Small intestine (tissue), 7 donors: ENCODE measurements at regions not wholly inside any gene's neighbourhood (a gene's known extent, or its start where the extent isn't known, plus 50 kb on each side); places are given as distances from the start of the nearest gene placed in this dataset.

ENCODE experiments used
- DNase-seq, 2 donors: peaks; one replicate each; pipeline versions ENCODE4 v3.0.0 to v3.0.0-alpha.2; 2013
- FAIRE-seq: peaks from 2 replicates; lab custom pipeline; 2012; peaks lifted over from hg19 to GRCh38; lab: Jason Lieb, UNC
- H3K27ac ChIP-seq, 3 donors: one replicate each; pipeline ENCODE4 v1.5.1; 2013; ENCODE audit warnings: low read length in 2 of 3, mild to moderate bottlenecking in 2 of 3, control low read depth in 1 of 3, inconsistent platforms in 1 of 3, low read depth in 1 of 3, moderate library complexity in 1 of 3
- H3K27me3 ChIP-seq, 3 donors: one replicate each; pipeline ENCODE4 v1.6.1; 2013; ENCODE audit warnings: low read length in 3 of 3, inconsistent platforms in 1 of 3; ENCODE audit not compliant: control insufficient read depth in 3 of 3, insufficient read depth in 3 of 3
- H3K36me3 ChIP-seq, 3 donors: one replicate each; pipeline ENCODE4 v1.6.1; 2013; ENCODE audit warnings: low read length in 3 of 3, inconsistent platforms in 1 of 3, low read depth in 1 of 3, mild to moderate bottlenecking in 1 of 3, moderate library complexity in 1 of 3; ENCODE audit not compliant: control insufficient read depth in 3 of 3, insufficient read depth in 2 of 3
- H3K4me1 ChIP-seq, 3 donors: one replicate each; pipeline ENCODE4 v1.6.1; 2013; ENCODE audit warnings: low read length in 2 of 3, inconsistent platforms in 1 of 3, low read depth in 1 of 3, mild to moderate bottlenecking in 1 of 3, moderate library complexity in 1 of 3; ENCODE audit not compliant: control insufficient read depth in 3 of 3, insufficient read depth in 2 of 3
- H3K4me3 ChIP-seq, 3 donors: one replicate each; pipeline ENCODE4 v1.5.1; 2013; ENCODE audit warnings: low read length in 3 of 3, control low read depth in 1 of 3, inconsistent platforms in 1 of 3, low read depth in 1 of 3, mild to moderate bottlenecking in 1 of 3, moderate library complexity in 1 of 3
- H3K9me3 ChIP-seq, 2 donors: one replicate each; pipeline ENCODE4 v1.6.1; 2013; ENCODE audit warnings: low read depth in 1 of 2, low read length in 1 of 2; ENCODE audit not compliant: control insufficient read depth in 2 of 2, insufficient read depth in 1 of 2
- WGBS, 3 donors: extraction: QIAGEN DNeasy Blood & Tissue Kit; methylation state at CpG; one replicate each; pipeline ENCODE4 v1.1.7; 2013; 5-methylcytosine and 5-hydroxymethylcytosine counted together
- donor health status: healthy with polysubstance abuse.
- donor health status: control.
- donor health status: control.
- donor health status: Bipolar disorder and iron deficiency.
- donor health status: healthy.

- H3K27ac ChIP-seq: no peak overlapping the region
- no peaks in the 10 kb centered on the region for H3K27me3 ChIP-seq
- no peak for FAIRE-seq
- H3K9me3 ChIP-seq: no peaks in the 10 kb centered on the region
- no peak for DNase-seq
- H3K4me1 ChIP-seq: no peaks in the 10 kb centered on the region
- no peak overlapping the region for H3K4me3 ChIP-seq
- H3K36me3 ChIP-seq: no peaks in the 10 kb centered on the region
Measured at GRCh38 chr2:7111626-7112025, 194.4 kb downstream of the RNF144A start.

- WGBS, 3 donors: 54 to 81% (median 80%) methylated on average over 2 of the region's 2 CpGs
- H3K36me3 ChIP-seq: no peaks in the 10 kb centered on the region
- no peaks in the 10 kb centered on the region for H3K4me1 ChIP-seq
- no peaks in the 10 kb centered on the region for H3K27me3 ChIP-seq
- H3K27ac ChIP-seq: no peak overlapping the region
- DNase-seq: no peak
- H3K9me3 ChIP-seq: no peaks in the 10 kb centered on the region
- H3K4me3 ChIP-seq: no peak overlapping the region
- no peak for FAIRE-seq
Measured at GRCh38 chr2:7115364-7115763, 198.2 kb downstream of the RNF144A start.

GRCh38 chr2:7115906-7116305 is 198.7 kb downstream of the RNF144A start:
- Histone ChIP-seq H3K4me3 (no peak overlapping the region), H3K9me3 (no peaks in the 10 kb centered on the region), H3K27me3 (no peaks in the 10 kb centered on the region), H3K4me1 (no peaks in the 10 kb centered on the region), H3K36me3 (no peaks in the 10 kb centered on the region), H3K27ac (no peak overlapping the region)
- WGBS, 3 donors: 86 to 88% (median 87%) methylated on average over 4 of the region's 4 CpGs
- FAIRE-seq (no peak), DNase-seq (no peak)

- no peak for FAIRE-seq
- WGBS, 3 donors: 80 to 91% (median 88%) methylated on average over 2 of the region's 2 CpGs
- H3K27me3 ChIP-seq: no peaks in the 10 kb centered on the region
- no peak overlapping the region for H3K27ac ChIP-seq
- H3K4me1 ChIP-seq: no peaks in the 10 kb centered on the region
- no peaks in the 10 kb centered on the region for H3K36me3 ChIP-seq
- no peak for DNase-seq
- no peaks in the 10 kb centered on the region for H3K9me3 ChIP-seq
- H3K4me3 ChIP-seq: no peak overlapping the region
Measured at GRCh38 chr2:7116511-7116910, 199.3 kb downstream of the RNF144A start.

- DNase-seq (no peak), FAIRE-seq (no peak)
- Histone ChIP-seq H3K27me3 (no peaks in the 10 kb centered on the region), H3K4me1 (no peaks in the 10 kb centered on the region), H3K4me3 (no peak overlapping the region), H3K36me3 (no peaks in the 10 kb centered on the region), H3K27ac (no peak overlapping the region), H3K9me3 (no peaks in the 10 kb centered on the region)
- 88 to 89% (median 88%) methylated on average over 8 of the region's 8 CpGs for WGBS, 3 donors
Measured at GRCh38 chr2:7117076-7117475, 199.9 kb downstream of the RNF144A start.

GRCh38 chr2:7118606-7119131 is 201.5 kb downstream of the RNF144A start:
- H3K9me3 ChIP-seq: no peaks in the 10 kb centered on the region
- H3K36me3 ChIP-seq: no peaks in the 10 kb centered on the region
- FAIRE-seq: no peak
- no peak overlapping the region for H3K4me3 ChIP-seq
- WGBS, 3 donors: 80 to 95% (median 84%) methylated on average over 5 of the region's 5 CpGs
- no peak overlapping the region for H3K27ac ChIP-seq
- no peaks in the 10 kb centered on the region for H3K4me1 ChIP-seq
- no peaks in the 10 kb centered on the region for H3K27me3 ChIP-seq
- no peak for DNase-seq

- WGBS, 3 donors: 62 to 69% (median 63%) methylated on average over 8 of the region's 8 CpGs
- H3K4me3 ChIP-seq: no peak overlapping the region
- DNase-seq: peak in 1 of 2 donors; percentile 24
Measured at GRCh38 chr2:7119132-7119835, 202.1 kb downstream of the RNF144A start.

GRCh38 chr2:7121851-7122250 is 204.6 kb downstream of the RNF144A start:
- FAIRE-seq (no peak), DNase-seq (no peak)
- Histone ChIP-seq H3K9me3 (no peaks in the 10 kb centered on the region), H3K4me3 (no peak overlapping the region), H3K27me3 (no peaks in the 10 kb centered on the region), H3K36me3 (no peaks in the 10 kb centered on the region), H3K4me1 (no peaks in the 10 kb centered on the region), H3K27ac (no peak overlapping the region)
- 92 to 96% (median 95%) methylated on average over 5 of the region's 5 CpGs for WGBS, 3 donors

More at GRCh38 chr2:7119132-7119835, 202.1 kb downstream of the RNF144A start:
- Histone ChIP-seq H3K27ac (no peak overlapping the region), H3K9me3 (no peaks in the 10 kb centered on the region), H3K4me1 (no peaks in the 10 kb centered on the region), H3K27me3 (no peaks in the 10 kb centered on the region), H3K36me3 (no peaks in the 10 kb centered on the region)
- FAIRE-seq: no peak

- Histone ChIP-seq H3K36me3 (no peaks in the 10 kb centered on the region), H3K4me1 (no peaks in the 10 kb centered on the region), H3K27ac (no peak overlapping the region), H3K9me3 (no peaks in the 10 kb centered on the region), H3K4me3 (no peak overlapping the region), H3K27me3 (no peaks in the 10 kb centered on the region)
- FAIRE-seq: no peak
- DNase-seq: peak in 1 of 2 donors; percentile 1
- 92 to 94% (median 94%) methylated on average over 2 of the region's 2 CpGs for WGBS, 3 donors
Measured at GRCh38 chr2:7127156-7127555, 209.9 kb downstream of the RNF144A start.
